WTC11 (cell line): ENCODE measurements at regions not wholly inside any gene's neighbourhood (a gene's known extent, or its start where the extent isn't known, plus 50 kb on each side); places are given as distances from the start of the nearest gene placed in this dataset.

Experiments used
- FOXK1 ChIP-seq: sonication (generic); formaldehyde crosslinking; IDR thresholded peaks from 2 replicates; pipeline ENCODE4 v1.8.0; 2022; ENCODE audit warnings: mild to moderate bottlenecking, moderate library complexity, missing genetic modification reagents
- GRHL2 ChIP-seq: fragments of 250-450 bp; sonication (Bioruptor Pico); IDR thresholded peaks from 2 replicates; pipeline ENCODE4 v1.8.0; 2022; ENCODE audit warnings: mild to moderate bottlenecking, moderate library complexity; ENCODE audit not compliant: insufficient replicate concordance, severe bottlenecking
- IRF2 ChIP-seq: sonication (generic); formaldehyde crosslinking; IDR thresholded peaks from 2 replicates; pipeline ENCODE4 v1.8.0; 2022; ENCODE audit warnings: low read depth, missing genetic modification reagents, borderline replicate concordance
- TCF7 ChIP-seq: sonication (generic); formaldehyde crosslinking; IDR thresholded peaks from 2 replicates; pipeline ENCODE4 v1.8.0; 2022; ENCODE audit warnings: mild to moderate bottlenecking, low read depth, missing genetic modification reagents, moderate library complexity
- ZNF263 ChIP-seq: sonication (generic); formaldehyde crosslinking; IDR thresholded peaks from 2 replicates; pipeline ENCODE4 v1.8.1; 2022; ENCODE audit warnings: low read depth, mild to moderate bottlenecking, moderate library complexity, missing genetic modification reagents
- TF ChIP-seq, protein P1 (sequence below): fragments of 200-600 bp; IDR thresholded peaks from 2 replicates; pipeline ENCODE4 v1.8.0; 2022; ENCODE audit warnings: antibody characterized with exemption

DNA sequence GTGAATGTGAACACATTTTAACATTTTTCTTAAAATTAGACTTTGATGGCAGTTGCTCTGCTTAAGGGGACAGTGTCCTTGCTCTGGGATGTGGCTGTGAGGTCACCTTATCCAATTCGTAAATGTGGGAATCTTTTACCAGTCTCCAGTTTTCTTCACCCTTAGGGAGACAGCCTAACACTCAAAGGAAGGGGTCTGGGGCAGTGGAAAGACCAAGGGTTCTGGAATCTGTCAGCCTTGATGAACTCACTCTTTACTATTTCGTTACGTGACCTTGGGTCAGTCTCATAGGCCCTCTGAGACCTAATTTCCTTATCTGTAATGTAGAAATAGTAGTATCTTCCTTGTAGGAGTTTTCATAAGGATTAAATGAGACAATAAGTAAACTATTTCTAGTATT lies 245.6 kb upstream of the ATP2B1 start:
- TF ChIP-seq ZNF263 (CRISPR knock-in tag) = no peak
- no peak for TF ChIP-seq IRF2
- no peak for TF ChIP-seq TCF7 (CRISPR knock-in tag)
- TF ChIP-seq FOXK1 = no peak
- TF ChIP-seq, protein P1, sequence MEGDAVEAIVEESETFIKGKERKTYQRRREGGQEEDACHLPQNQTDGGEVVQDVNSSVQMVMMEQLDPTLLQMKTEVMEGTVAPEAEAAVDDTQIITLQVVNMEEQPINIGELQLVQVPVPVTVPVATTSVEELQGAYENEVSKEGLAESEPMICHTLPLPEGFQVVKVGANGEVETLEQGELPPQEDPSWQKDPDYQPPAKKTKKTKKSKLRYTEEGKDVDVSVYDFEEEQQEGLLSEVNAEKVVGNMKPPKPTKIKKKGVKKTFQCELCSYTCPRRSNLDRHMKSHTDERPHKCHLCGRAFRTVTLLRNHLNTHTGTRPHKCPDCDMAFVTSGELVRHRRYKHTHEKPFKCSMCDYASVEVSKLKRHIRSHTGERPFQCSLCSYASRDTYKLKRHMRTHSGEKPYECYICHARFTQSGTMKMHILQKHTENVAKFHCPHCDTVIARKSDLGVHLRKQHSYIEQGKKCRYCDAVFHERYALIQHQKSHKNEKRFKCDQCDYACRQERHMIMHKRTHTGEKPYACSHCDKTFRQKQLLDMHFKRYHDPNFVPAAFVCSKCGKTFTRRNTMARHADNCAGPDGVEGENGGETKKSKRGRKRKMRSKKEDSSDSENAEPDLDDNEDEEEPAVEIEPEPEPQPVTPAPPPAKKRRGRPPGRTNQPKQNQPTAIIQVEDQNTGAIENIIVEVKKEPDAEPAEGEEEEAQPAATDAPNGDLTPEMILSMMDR = no peak
- no peak for TF ChIP-seq GRHL2 (CRISPR knock-in tag)
